PC-3 (cell line): ENCODE measurements at regions not wholly inside any gene's neighbourhood (a gene's known extent, or its start where the extent isn't known, plus 50 kb on each side); places are given as distances from the start of the nearest gene placed in this dataset.

Experiments used
- ATAC-seq: fragments of 200-7000 bp; cut with Tn5 transposase; 2 replicates; pipeline ENCODE4 v1.9.1; 2020; ENCODE audit warnings: mild to moderate bottlenecking, moderate library complexity
- BruUV-seq: library from RNA; stranded (reverse); fragments of 400-500 nt; replicated peaks from 2 replicates; lab custom pipeline; 2021; lab: Mats Ljungman, UMichigan
- CTCF ChIA-PET: fragments of 300-600 bp; sonication (Branson Sonifier 250); formaldehyde crosslinking; loops from one replicate; lab custom pipeline; 2022; ENCODE audit warnings: antibody characterized with exemption; lab: Charles Lee
- POLR2A ChIA-PET: fragments of 300-600 bp; sonication (Branson Sonifier 250); formaldehyde crosslinking; loops from one replicate; lab custom pipeline; 2022; ENCODE audit warnings: antibody characterized with exemption; ENCODE audit not compliant: unreplicated experiment; lab: Charles Lee
- DNase-seq: peaks from one replicate; pipeline ENCODE4 v3.0.0-alpha.2; 2015
- H2AFZ ChIP-seq: fragments of 300-600 bp; sonication (generic); 2 replicates; pipeline ENCODE4 v1.6.0; 2016; ENCODE audit warnings: antibody characterized with exemption, low read length
- H3F3A ChIP-seq: fragments of 300-600 bp; sonication (generic); one replicate; pipeline ENCODE4 v1.6.0; 2017; ENCODE audit warnings: antibody characterized with exemption, low read length, control low read depth, mild to moderate bottlenecking; ENCODE audit not compliant: unreplicated experiment
- H3K27ac ChIP-seq: fragments of 300-600 bp; sonication (generic); 2 replicates; pipeline ENCODE4 v1.5.1; 2016; ENCODE audit warnings: mild to moderate bottlenecking, low read length
- H3K27me3 ChIP-seq: fragments of 300-600 bp; sonication (generic); 2 replicates; pipeline ENCODE4 v1.6.1; 2016; ENCODE audit warnings: low read length, mixed read lengths
- H3K36me3 ChIP-seq: fragments of 300-600 bp; sonication (generic); 2 replicates; pipeline ENCODE4 v1.6.1; 2016; ENCODE audit warnings: low read depth, mixed run types, low read length, mixed read lengths
- H3K4me1 ChIP-seq: fragments of 300-600 bp; sonication (generic); 2 replicates; pipeline ENCODE4 v1.5.1; 2016; ENCODE audit warnings: low read length; ENCODE audit not compliant: insufficient read depth
- H3K4me2 ChIP-seq: fragments of 300-600 bp; sonication (generic); 2 replicates; pipeline ENCODE4 v1.6.0; 2016; ENCODE audit warnings: low read length
- H3K4me3 ChIP-seq: fragments of 300-600 bp; sonication (generic); 2 replicates; pipeline ENCODE4 v1.5.1; 2016; ENCODE audit warnings: mild to moderate bottlenecking, low read length, mixed read lengths
- H3K79me2 ChIP-seq: fragments of 300-600 bp; sonication (generic); 2 replicates; pipeline ENCODE4 v1.6.1; 2017; ENCODE audit warnings: low read length, mixed read lengths
- H3K9ac ChIP-seq: fragments of 300-600 bp; sonication (generic); 2 replicates; pipeline ENCODE4 v1.6.0; 2016; ENCODE audit warnings: mild to moderate bottlenecking, low read length
- H3K9me2 ChIP-seq: fragments of 300-600 bp; sonication (generic); replicated peaks from 2 replicates; pipeline ENCODE4 v1.6.1; 2016; ENCODE audit warnings: mixed run types, low read length, mixed read lengths
- H3K9me3 ChIP-seq: fragments of 300-600 bp; sonication (generic); 2 replicates; pipeline ENCODE4 v1.6.1; 2016; ENCODE audit warnings: low read length, mixed read lengths
- H4K20me1 ChIP-seq: fragments of 300-600 bp; sonication (generic); 2 replicates; pipeline ENCODE4 v1.6.1; 2016; ENCODE audit warnings: low read length, mixed read lengths
- EZH2 ChIP-seq: fragments of 300-600 bp; sonication (generic); IDR thresholded peaks from one replicate; pipeline ENCODE4 v1.6.1; 2017; ENCODE audit warnings: antibody characterized with exemption, mild to moderate bottlenecking, low read length; ENCODE audit not compliant: unreplicated experiment
- EZH2phosphoT487 ChIP-seq: fragments of 300-600 bp; sonication (generic); IDR thresholded peaks from 2 replicates; pipeline ENCODE4 v1.6.1; 2018; ENCODE audit warnings: mild to moderate bottlenecking, antibody characterized with exemption, low read length, borderline replicate concordance
- intact Hi-C: fragments of 100-400 bp; cut with micrococcal nuclease; formaldehyde crosslinking; loops from 2 replicates; pipeline ENCODE4 v1.9.0; 2023
- TF ChIP-seq, protein P1 (sequence below): fragments of 300-600 bp; sonication (generic); conservative IDR thresholded peaks from 2 replicates; pipeline ENCODE4 v1.5.1; 2017; ENCODE audit warnings: antibody characterized with exemption, low read depth, mild to moderate bottlenecking, low read length

- H3K79me2 ChIP-seq = no peaks in the 10 kb centered on the region
- H2AFZ ChIP-seq = no peak overlapping the region
- POLR2A ChIA-PET = no interaction called here
- no peaks in the 10 kb centered on the region for H3F3A ChIP-seq
- H3K36me3 ChIP-seq = no peaks in the 10 kb centered on the region
- H3K4me3 ChIP-seq = no peak overlapping the region
- BruUV-seq = no TSS peak
- DNase-seq (no peak), ATAC-seq (no peak)
- no peak for TF ChIP-seq EZH2phosphoT487
- TF ChIP-seq EZH2 = no peak
- TF ChIP-seq, protein P1, sequence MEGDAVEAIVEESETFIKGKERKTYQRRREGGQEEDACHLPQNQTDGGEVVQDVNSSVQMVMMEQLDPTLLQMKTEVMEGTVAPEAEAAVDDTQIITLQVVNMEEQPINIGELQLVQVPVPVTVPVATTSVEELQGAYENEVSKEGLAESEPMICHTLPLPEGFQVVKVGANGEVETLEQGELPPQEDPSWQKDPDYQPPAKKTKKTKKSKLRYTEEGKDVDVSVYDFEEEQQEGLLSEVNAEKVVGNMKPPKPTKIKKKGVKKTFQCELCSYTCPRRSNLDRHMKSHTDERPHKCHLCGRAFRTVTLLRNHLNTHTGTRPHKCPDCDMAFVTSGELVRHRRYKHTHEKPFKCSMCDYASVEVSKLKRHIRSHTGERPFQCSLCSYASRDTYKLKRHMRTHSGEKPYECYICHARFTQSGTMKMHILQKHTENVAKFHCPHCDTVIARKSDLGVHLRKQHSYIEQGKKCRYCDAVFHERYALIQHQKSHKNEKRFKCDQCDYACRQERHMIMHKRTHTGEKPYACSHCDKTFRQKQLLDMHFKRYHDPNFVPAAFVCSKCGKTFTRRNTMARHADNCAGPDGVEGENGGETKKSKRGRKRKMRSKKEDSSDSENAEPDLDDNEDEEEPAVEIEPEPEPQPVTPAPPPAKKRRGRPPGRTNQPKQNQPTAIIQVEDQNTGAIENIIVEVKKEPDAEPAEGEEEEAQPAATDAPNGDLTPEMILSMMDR = no peak
- H3K27ac ChIP-seq = no peak overlapping the region
- H3K9me3 ChIP-seq = no peaks in the 10 kb centered on the region
- no peaks in the 10 kb centered on the region for H4K20me1 ChIP-seq
- no peaks in the 10 kb centered on the region for H3K9me2 ChIP-seq
- H3K4me2 ChIP-seq = no peak overlapping the region
- no peak overlapping the region for H3K9ac ChIP-seq
- H3K27me3 ChIP-seq = no peaks in the 10 kb centered on the region; the same call in 1 of the 2 replicates
- CTCF ChIA-PET = no interaction called here
- intact Hi-C loops = no loop called here
- H3K4me1 ChIP-seq = no peaks in the 10 kb centered on the region
Measured at GRCh38 chr14:46433381-46433780, 218.2 kb downstream of the RPL10L start.

DNA sequence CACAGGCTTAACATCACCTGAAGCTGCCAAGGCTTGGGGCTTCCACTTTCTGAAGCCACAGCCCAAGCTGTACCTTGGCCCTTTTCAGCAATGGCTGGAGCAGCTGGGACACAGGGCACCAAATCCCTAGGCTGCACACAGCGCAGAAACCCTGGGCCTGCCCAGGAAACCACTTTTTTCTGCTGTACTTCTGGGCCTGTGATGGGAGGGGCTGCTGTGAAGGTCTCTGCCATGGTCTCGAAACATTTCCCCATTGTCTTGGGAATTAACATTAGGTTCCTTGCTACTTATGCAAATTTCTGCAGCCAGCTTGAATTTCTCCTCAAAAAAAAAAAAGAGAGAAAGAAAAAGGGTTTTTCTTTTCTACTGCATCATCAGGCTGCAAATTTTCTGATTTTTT is 219.1 kb downstream of the RPL10L start:
- ATAC-seq = no peak
- TF ChIP-seq EZH2 (no peak), EZH2phosphoT487 (no peak)
- TF ChIP-seq, protein P1 = no peak
- Histone ChIP-seq H3K9ac (no peak overlapping the region), H3K4me1 (no peaks in the 10 kb centered on the region), H3K9me2 (no peaks in the 10 kb centered on the region), H4K20me1 (no peaks in the 10 kb centered on the region), H3K36me3 (no peaks in the 10 kb centered on the region), H2AFZ (no peak overlapping the region), H3K9me3 (no peaks in the 10 kb centered on the region), H3K4me2 (no peak overlapping the region), H3K79me2 (no peaks in the 10 kb centered on the region), H3K4me3 (no peak overlapping the region), H3K27ac (no peak overlapping the region), H3K27me3 (no peaks in the 10 kb centered on the region; the same call in 1 of the 2 replicates), H3F3A (no peaks in the 10 kb centered on the region)
- ChIA-PET POLR2A (no interaction called here), CTCF (no interaction called here)
- no TSS peak for BruUV-seq
- intact Hi-C loops = no loop called here
- DNase-seq = no peak

DNA sequence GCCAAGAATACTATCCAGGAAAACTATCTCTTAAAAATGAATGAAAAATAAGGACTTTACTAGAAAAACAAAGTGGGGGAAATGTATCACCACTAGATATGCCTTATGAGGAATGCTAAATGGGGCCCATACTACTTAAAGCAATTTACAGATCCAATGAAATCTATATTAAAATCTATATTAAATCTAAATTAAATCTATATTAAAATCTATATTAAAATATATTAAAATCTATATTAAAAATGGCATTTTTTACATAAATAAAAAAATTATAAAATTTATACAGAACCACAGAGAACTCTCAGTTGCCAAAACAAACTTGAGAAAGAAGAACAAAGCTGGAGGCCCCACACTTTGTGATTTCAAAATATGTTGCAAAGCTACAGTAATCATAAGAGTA is 234.5 kb downstream of the RPL10L start:
- Histone ChIP-seq H3F3A (no peaks in the 10 kb centered on the region), H3K4me2 (no peak overlapping the region), H2AFZ (no peak overlapping the region), H3K4me3 (no peak overlapping the region), H3K9ac (no peak overlapping the region), H3K4me1 (no peaks in the 10 kb centered on the region), H3K9me2 (no peaks in the 10 kb centered on the region), H4K20me1 (no peaks in the 10 kb centered on the region), H3K27ac (no peak overlapping the region), H3K36me3 (no peaks in the 10 kb centered on the region), H3K27me3 (no peaks in the 10 kb centered on the region), H3K9me3 (no peaks in the 10 kb centered on the region), H3K79me2 (no peaks in the 10 kb centered on the region)
- ChIA-PET CTCF (no interaction called here), POLR2A (no interaction called here)
- intact Hi-C loops = no loop called here
- ATAC-seq = no peak
- no peak for TF ChIP-seq EZH2
- TF ChIP-seq, protein P1 = no peak
- no peak for TF ChIP-seq EZH2phosphoT487
- DNase-seq = no peak
- no TSS peak for BruUV-seq
